ENCODE measurements at regions not wholly inside any gene's neighbourhood (a gene's known extent, or its start where the extent isn't known, plus 50 kb on each side); places are given as distances from the start of the nearest gene placed in this dataset.

DNA sequence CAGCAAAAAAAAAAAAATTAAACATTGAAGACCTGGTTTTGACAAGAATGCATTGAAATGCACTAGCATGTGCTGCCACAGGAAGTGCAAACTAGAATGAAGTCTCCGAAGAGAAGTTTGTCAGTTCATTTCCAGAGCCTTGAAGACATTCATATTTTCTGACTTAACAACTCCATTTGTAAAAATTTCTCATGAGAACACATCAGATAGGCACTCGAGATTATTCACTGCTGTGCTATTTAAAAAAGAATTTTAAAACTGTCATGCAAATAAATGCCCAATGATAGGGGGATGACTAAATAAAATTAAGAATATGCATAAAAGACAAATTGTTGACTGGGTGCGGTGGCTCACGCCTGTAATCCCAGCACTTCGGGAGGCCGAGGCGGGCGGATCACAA is 394.6 kb upstream of the JARID2 start:
- H3K4me3 ChIP-seq (ENCODE audit: low read depth, low read length), result no peak overlapping the region
- no peak for TF ChIP-seq CTCF (IDR thresholded peaks at IDR 0.05; ENCODE audit: low read depth, low read length, missing control alignments)
- in situ Hi-C loops (cut with HindIII; ENCODE audit: low sequenced_read_pairs), result no loop called here
- DNase-seq (ENCODE audit: low read depth), result no peak

DNA sequence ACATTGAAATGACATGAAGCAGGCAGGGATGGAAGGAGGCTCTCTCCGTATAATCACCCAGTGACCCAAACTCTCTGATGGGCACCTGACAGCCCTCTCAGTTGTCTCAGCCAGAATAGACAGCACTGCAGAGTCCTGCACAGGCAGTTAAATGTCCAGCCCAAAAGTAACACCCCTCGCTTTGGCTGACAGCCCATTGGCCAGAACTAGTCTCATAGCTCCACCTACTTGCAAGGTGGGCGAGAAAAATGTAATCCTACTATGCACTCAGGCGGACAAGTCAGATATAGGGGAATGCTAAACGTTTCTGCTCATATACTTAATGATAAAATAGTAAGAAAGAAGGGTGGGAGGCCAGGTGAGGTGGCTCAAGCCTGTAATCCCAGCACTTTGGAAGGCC is 393.5 kb upstream of the JARID2 start:
- DNase-seq (ENCODE audit: low read depth), result no peak
- TF ChIP-seq CTCF (IDR thresholded peaks at IDR 0.05; ENCODE audit: low read depth, low read length, missing control alignments), result no peak
- in situ Hi-C loops (cut with HindIII; ENCODE audit: low sequenced_read_pairs), result no loop called here
- no peak overlapping the region for H3K4me3 ChIP-seq (ENCODE audit: low read depth, low read length)

GRCh38 chr6:14856177-14856576 is 389.7 kb upstream of the JARID2 start:
- no peak for TF ChIP-seq CTCF (IDR thresholded peaks at IDR 0.05; ENCODE audit: low read depth, low read length, missing control alignments)
- DNase-seq (ENCODE audit: low read depth), result no peak
- in situ Hi-C loops (cut with HindIII; ENCODE audit: low sequenced_read_pairs), result no loop called here
- no peak overlapping the region for H3K4me3 ChIP-seq (ENCODE audit: low read depth, low read length)

- in situ Hi-C loops (cut with HindIII; ENCODE audit: low sequenced_read_pairs), result no loop called here
- no peak for DNase-seq (ENCODE audit: low read depth)
- no peak overlapping the region for H3K4me3 ChIP-seq (ENCODE audit: low read depth, low read length)
- TF ChIP-seq CTCF (IDR thresholded peaks at IDR 0.05; ENCODE audit: low read depth, low read length, missing control alignments), result no peak
These were observed 388.9 kb upstream of the JARID2 start for GRCh38 chr6:14857001-14857400.

GRCh38 chr6:14857501-14857900 is 388.4 kb upstream of the JARID2 start:
- no peak overlapping the region for H3K4me3 ChIP-seq (ENCODE audit: low read depth, low read length)
- no peak for TF ChIP-seq CTCF (IDR thresholded peaks at IDR 0.05; ENCODE audit: low read depth, low read length, missing control alignments)
- in situ Hi-C loops (cut with HindIII; ENCODE audit: low sequenced_read_pairs), result no loop called here
- DNase-seq (ENCODE audit: low read depth), result no peak

- H3K4me3 ChIP-seq (ENCODE audit: low read depth, low read length), result no peak overlapping the region
- no peak for TF ChIP-seq CTCF (IDR thresholded peaks at IDR 0.05; ENCODE audit: low read depth, low read length, missing control alignments)
- in situ Hi-C loops (cut with HindIII; ENCODE audit: low sequenced_read_pairs), result no loop called here
- DNase-seq (ENCODE audit: low read depth), result no peak
These were observed 387.1 kb upstream of the JARID2 start for GRCh38 chr6:14858808-14859207.

GRCh38 chr6:14860774-14861173 is 385.1 kb upstream of the JARID2 start:
- H3K4me3 ChIP-seq (ENCODE audit: low read depth, low read length), result no peak overlapping the region
- in situ Hi-C loops (cut with HindIII; ENCODE audit: low sequenced_read_pairs), result no loop called here
- DNase-seq (ENCODE audit: low read depth), result no peak
- TF ChIP-seq CTCF (IDR thresholded peaks at IDR 0.05; ENCODE audit: low read depth, low read length, missing control alignments), result no peak

Measured in astrocyte of the cerebellum (primary cell).